ENCODE measurements at regions not wholly inside any gene's neighbourhood (a gene's known extent, or its start where the extent isn't known, plus 50 kb on each side); places are given as distances from the start of the nearest gene placed in this dataset.
A peak's percentile ranks its signal among the peaks of the same experiment; 100 is the strongest.

DNA sequence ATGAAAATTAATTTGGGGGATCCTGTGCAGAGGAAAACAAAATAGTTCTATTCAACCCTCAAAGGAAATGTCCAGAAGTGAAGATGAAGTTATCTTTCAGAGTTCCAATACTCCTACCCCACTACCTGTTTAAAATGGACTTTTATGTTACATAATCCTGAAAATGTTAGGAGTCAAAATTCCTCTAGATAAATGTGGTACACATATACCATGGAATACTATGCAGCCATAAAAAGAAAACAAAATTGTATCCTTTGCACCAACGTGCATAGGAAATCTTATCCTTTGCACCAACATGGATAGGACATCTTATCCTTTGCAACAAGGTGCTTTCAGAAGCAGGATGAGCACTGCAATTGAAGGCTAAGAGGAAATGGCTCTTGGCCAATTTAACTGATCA, 245.2 kb downstream of the LTN1 start:
- H3K36me3 ChIP-seq: no peaks in the 10 kb centered on the region
- no peak for TF ChIP-seq POLR2A (IDR thresholded peaks at IDR 0.05)
- TF ChIP-seq, protein P1, sequence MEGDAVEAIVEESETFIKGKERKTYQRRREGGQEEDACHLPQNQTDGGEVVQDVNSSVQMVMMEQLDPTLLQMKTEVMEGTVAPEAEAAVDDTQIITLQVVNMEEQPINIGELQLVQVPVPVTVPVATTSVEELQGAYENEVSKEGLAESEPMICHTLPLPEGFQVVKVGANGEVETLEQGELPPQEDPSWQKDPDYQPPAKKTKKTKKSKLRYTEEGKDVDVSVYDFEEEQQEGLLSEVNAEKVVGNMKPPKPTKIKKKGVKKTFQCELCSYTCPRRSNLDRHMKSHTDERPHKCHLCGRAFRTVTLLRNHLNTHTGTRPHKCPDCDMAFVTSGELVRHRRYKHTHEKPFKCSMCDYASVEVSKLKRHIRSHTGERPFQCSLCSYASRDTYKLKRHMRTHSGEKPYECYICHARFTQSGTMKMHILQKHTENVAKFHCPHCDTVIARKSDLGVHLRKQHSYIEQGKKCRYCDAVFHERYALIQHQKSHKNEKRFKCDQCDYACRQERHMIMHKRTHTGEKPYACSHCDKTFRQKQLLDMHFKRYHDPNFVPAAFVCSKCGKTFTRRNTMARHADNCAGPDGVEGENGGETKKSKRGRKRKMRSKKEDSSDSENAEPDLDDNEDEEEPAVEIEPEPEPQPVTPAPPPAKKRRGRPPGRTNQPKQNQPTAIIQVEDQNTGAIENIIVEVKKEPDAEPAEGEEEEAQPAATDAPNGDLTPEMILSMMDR (IDR thresholded peaks at IDR 0.05): no peak
- no peaks in the 10 kb centered on the region for H3K9me3 ChIP-seq
- H3K27ac ChIP-seq: no peak overlapping the region
- no peak overlapping the region for H3K4me3 ChIP-seq
- H3K27me3 ChIP-seq: no peaks in the 10 kb centered on the region
- WGBS, 5 donors: 74 to 91% (median 81%) methylated on average over 1 of the region's 1 CpG
- intact Hi-C loops (cut with DNase I; ENCODE audit: low total_unique reads): loop anchor here (10.0 kb wide), 1 partner anchor 1893 kb away; no protein-coding TSS in a partner anchor
- no peak for DNase-seq
- peaks cover 0 to 17% (median 10%) of the 10 kb centered on the region in 4 donors for H3K4me1 ChIP-seq

DNA sequence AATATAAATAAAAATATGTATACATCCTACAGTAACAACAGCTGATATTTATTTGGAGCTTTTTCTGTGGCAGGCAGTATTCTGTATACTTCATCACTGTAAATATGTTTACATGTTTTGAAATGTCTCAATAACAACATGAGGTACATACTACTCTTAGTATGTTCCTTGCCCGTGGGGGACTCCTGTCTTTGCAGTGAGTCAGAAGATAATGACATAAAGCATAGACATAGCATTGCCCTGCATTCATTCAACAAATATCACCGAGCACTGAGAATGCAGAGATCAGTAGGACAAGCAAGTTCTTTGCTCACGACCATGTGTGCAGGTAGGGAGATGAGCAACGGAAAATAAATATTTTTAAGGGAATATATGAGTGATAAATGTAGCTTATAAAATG, 246.5 kb downstream of the LTN1 start:
- Histone ChIP-seq H3K4me3 (no peak overlapping the region), H3K36me3 (no peaks in the 10 kb centered on the region), H3K9me3 (no peaks in the 10 kb centered on the region), H3K4me1 (peaks cover 0 to 17% (median 10%) of the 10 kb centered on the region in 4 donors), H3K27me3 (no peaks in the 10 kb centered on the region), H3K27ac (no peak overlapping the region)
- WGBS, 5 donors: 41 to 73% (median 51%) methylated on average over 4 of the region's 4 CpGs
- no peak for DNase-seq
- TF ChIP-seq POLR2AphosphoS5 (IDR thresholded peaks at IDR 0.05) (no peak), POLR2A (IDR thresholded peaks at IDR 0.05) (no peak), EP300 (IDR thresholded peaks at IDR 0.05) (no peak)
- TF ChIP-seq, protein P1 (IDR thresholded peaks at IDR 0.05): no peak
- intact Hi-C loops (cut with DNase I; ENCODE audit: low total_unique reads): loop anchor here (10.0 kb wide), 1 partner anchor 1891 kb away; no protein-coding TSS in a partner anchor

DNA sequence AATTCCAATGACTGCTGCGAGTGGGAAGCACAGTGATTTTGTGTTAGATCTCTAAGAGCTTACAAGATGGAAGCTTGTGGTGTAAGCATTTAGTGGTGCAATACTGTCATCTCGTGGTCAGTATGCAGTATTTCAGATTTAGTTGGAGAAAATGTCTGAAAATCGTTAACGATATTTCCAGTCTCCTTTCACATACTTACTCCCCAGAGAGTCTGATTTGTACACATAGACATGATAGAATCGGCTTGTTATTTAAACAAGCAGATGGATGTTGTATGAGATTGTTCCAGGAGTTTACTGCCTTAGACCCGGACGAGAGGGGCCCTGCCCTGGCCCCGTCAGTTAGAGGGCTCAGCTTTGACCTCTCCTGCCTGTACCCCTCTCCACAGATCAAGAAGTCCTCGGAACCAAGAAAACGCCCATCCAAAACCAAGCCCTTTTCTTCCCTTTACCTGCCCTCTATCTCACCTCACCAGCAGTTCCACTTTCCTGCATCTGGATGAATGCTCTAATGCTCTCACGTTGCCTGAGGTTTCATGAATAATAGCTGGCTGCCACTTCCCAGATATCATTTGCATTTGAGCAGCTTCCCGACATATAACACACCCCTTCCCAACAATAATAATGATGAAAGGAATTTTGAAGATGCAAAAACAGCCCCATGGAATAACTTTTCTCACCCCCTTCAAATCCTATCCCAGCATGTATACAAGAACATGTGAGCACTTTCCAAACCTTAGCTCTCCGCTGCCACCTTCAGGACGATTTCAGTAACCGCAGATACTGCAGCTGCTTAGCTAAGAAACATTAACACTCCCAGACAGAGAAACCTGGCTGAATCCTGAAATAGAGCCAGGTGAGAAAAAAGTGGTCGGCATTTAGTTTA, 247.3 kb downstream of the LTN1 start:
- H3K36me3 ChIP-seq: no peaks in the 10 kb centered on the region
- TF ChIP-seq, protein P1 (IDR thresholded peaks at IDR 0.05): peak in 5 of 7 experiments; percentile 73 to 97 (median 83)
- TF ChIP-seq POLR2AphosphoS5 (IDR thresholded peaks at IDR 0.05): peak in 1 of 3 donors; percentile 24
- no peak for TF ChIP-seq EP300 (IDR thresholded peaks at IDR 0.05)
- TF ChIP-seq POLR2A (IDR thresholded peaks at IDR 0.05): no peak
- 4 to 10% (median 6%) methylated on average over 16 of the region's 16 CpGs for WGBS, 5 donors
- no peaks in the 10 kb centered on the region for H3K9me3 ChIP-seq
- H3K27me3 ChIP-seq: no peaks in the 10 kb centered on the region
- peak overlapping the region; percentile 56 to 79 (median 68) for H3K27ac ChIP-seq
- H3K4me3 ChIP-seq: peak overlapping the region; percentile 37 to 54 (median 48)
- intact Hi-C loops (cut with DNase I; ENCODE audit: low total_unique reads): loop anchor here (10.0 kb wide), 1 partner anchor 1891 kb away; no protein-coding TSS in a partner anchor
- DNase-seq: peak; percentile 66 to 94
- H3K4me1 ChIP-seq: peaks cover 0 to 17% (median 10%) of the 10 kb centered on the region in 4 donors

DNA sequence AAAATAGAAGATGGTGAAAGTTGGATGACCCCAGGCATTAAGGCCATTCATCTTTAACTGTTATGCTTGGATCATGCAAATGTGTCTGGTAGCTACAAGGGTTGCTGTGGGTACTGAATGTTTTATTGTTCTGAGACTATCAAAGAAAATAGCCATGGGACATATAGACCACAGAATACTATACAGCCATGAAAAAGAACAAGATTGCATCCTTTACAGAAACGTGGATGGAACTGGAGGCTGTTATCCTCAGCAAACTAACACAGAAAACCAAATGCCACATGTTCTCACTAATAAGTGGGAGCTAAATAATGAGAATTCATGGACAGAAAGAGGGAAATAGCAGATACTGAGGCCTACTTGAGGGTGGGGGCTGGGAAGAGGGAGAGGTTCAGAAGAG, 249.0 kb downstream of the LTN1 start:
- Histone ChIP-seq H3K4me1 (peaks cover 0 to 17% (median 10%) of the 10 kb centered on the region in 4 donors), H3K27ac (no peak overlapping the region), H3K27me3 (no peaks in the 10 kb centered on the region), H3K36me3 (no peaks in the 10 kb centered on the region), H3K4me3 (no peak overlapping the region), H3K9me3 (no peaks in the 10 kb centered on the region)
- TF ChIP-seq, protein P1 (IDR thresholded peaks at IDR 0.05): no peak
- TF ChIP-seq POLR2A (IDR thresholded peaks at IDR 0.05) (no peak), POLR2AphosphoS5 (IDR thresholded peaks at IDR 0.05) (no peak), EP300 (IDR thresholded peaks at IDR 0.05) (no peak)
- 47 to 88% (median 60%) methylated on average over 1 of the region's 1 CpG for WGBS, 5 donors
- DNase-seq: no peak
- intact Hi-C loops (cut with DNase I; ENCODE audit: low total_unique reads): loop anchor here (10.0 kb wide), 1 partner anchor 1889 kb away; no protein-coding TSS in a partner anchor
